Right lobe of liver (tissue), 4 donors: ENCODE measurements at regions not wholly inside any gene's neighbourhood (a gene's known extent, or its start where the extent isn't known, plus 50 kb on each side); places are given as distances from the start of the nearest gene placed in this dataset.
A peak's percentile ranks its signal among the peaks of the same experiment; 100 is the strongest.

Experiments
- CTCF ChIP-seq, 4 donors: fragments of 200-600 bp in 3 of 4; fragments of 450-650 bp in 1 of 4; IDR thresholded peaks; one replicate each; pipeline versions ENCODE4 v1.5.1 to v1.8.0; 2016 to 2022; ENCODE audit warnings: antibody characterized with exemption in 4 of 4, mild to moderate bottlenecking in 2 of 4
- POLR2A ChIP-seq: fragments of 450-650 bp; IDR thresholded peaks from one replicate; pipeline ENCODE4 v1.6.1; 2017; ENCODE audit warnings: antibody characterized with exemption, mild to moderate bottlenecking
- donor health status: DM: no; HTN: no; CAD: no.
- donor health status: DM: no; HTN: no; CAD: no.
- donor health status: DM: no; HTN: yes; CAD: no.

GRCh38 chr13:27868641-27869435 is 51.0 kb upstream of the PDX1 start:
- no peak for TF ChIP-seq POLR2A
- TF ChIP-seq CTCF (IDR thresholded peaks at IDR 0.05): peak; percentile 47 to 57 (median 55)
